ENCODE measurements at regions not wholly inside any gene's neighbourhood (a gene's known extent, or its start where the extent isn't known, plus 50 kb on each side); places are given as distances from the start of the nearest gene placed in this dataset.

DNA sequence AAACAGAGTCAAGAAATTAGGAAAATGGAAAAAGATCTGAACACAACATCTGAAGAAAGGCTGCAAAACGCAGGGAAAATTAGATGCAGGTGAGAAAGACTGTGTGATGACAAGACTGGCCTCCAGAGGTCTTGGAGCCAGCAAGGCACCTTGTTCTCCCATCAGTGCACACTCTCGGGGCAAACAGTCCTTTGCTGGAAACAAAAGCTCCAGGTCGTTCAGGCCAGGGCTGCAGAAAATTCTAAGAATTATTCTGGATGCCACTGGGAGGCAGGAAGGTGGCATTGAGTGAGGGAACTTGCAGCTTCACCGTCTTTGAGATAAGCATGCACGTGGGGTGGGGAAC, 219.9 kb upstream of the SSTR4 start:
- CTCF ChIA-PET: no interaction called here

DNA sequence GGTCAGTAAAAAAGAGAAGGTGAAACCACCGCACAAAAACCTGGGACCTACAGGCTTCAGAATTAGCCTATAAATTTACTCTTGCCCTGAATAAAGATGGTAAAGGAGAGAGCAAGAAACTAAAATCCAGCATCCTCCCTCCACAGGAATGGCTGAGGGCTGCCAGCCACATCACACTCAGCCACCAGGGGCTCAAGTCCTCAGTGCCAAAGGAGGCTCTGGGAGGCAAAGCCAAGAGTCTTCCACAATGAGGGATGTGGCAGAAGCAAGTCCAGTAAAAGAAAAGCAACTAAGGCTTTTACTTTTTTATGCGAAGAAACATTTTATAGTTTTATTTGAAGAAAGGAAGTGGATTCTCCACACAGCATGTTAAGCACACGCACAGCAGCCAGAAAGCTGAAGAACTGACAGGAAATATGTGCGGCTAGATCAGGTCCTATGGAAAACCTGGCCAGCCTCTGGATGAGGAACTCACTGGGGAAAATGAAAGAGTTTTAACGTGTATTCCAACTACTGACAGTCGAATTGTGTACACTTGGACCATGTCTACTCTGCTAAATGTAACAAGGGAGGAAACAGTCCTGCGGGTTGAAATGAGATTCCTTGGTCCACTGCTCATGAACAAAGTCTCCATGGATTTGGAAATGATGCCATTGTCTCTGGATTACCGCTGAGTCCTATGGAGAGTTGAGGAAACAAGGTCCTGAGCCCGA, 219.4 kb upstream of the SSTR4 start:
- no peaks in the 10 kb centered on the region for H3K4me1 ChIP-seq (ENCODE audit: insufficient read depth, low read length, poor library complexity, severe bottlenecking)
- H3K9me3 ChIP-seq (ENCODE audit: low read depth, low read length, poor library complexity, severe bottlenecking): no peaks in the 10 kb centered on the region
- no peak overlapping the region for H3K27ac ChIP-seq (ENCODE audit: low read depth, low read length, poor library complexity, severe bottlenecking)
- intact Hi-C loops (cut with micrococcal nuclease; ENCODE audit: unreplicated experiment): no loop called here
- ChIA-PET POLR2A (ENCODE audit: low non-redundant PET) (no interaction called here), CTCF (no interaction called here)
- no peak overlapping the region for H3K4me3 ChIP-seq (ENCODE audit: low read depth, low read length, poor library complexity, severe bottlenecking)
- TF ChIP-seq, protein P1, sequence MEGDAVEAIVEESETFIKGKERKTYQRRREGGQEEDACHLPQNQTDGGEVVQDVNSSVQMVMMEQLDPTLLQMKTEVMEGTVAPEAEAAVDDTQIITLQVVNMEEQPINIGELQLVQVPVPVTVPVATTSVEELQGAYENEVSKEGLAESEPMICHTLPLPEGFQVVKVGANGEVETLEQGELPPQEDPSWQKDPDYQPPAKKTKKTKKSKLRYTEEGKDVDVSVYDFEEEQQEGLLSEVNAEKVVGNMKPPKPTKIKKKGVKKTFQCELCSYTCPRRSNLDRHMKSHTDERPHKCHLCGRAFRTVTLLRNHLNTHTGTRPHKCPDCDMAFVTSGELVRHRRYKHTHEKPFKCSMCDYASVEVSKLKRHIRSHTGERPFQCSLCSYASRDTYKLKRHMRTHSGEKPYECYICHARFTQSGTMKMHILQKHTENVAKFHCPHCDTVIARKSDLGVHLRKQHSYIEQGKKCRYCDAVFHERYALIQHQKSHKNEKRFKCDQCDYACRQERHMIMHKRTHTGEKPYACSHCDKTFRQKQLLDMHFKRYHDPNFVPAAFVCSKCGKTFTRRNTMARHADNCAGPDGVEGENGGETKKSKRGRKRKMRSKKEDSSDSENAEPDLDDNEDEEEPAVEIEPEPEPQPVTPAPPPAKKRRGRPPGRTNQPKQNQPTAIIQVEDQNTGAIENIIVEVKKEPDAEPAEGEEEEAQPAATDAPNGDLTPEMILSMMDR (conservative IDR thresholded peaks at IDR 0.05; ENCODE audit: low read depth, low read length): no peak
- TF ChIP-seq EZH2 (IDR thresholded peaks at IDR 0.05; ENCODE audit: borderline replicate concordance, low read depth, low read length, poor library complexity, severe bottlenecking): no peak
- no peaks in the 10 kb centered on the region for H3K27me3 ChIP-seq (replicated peaks; ENCODE audit: insufficient read depth, low read depth, low read length, poor library complexity)
- BruUV-seq (replicated peaks): no TSS peak
- no peaks in the 10 kb centered on the region for H3K36me3 ChIP-seq (ENCODE audit: insufficient read depth, low read length, poor library complexity, severe bottlenecking)
- DNase-seq (ENCODE audit: low spot score): no peak

More for the DNA sequence above, 219.9 kb upstream of the SSTR4 start:
- POLR2A ChIA-PET (ENCODE audit: low non-redundant PET): no interaction called here
- Histone ChIP-seq H3K27ac (ENCODE audit: low read depth, low read length, poor library complexity, severe bottlenecking) (no peak overlapping the region), H3K4me3 (ENCODE audit: low read depth, low read length, poor library complexity, severe bottlenecking) (no peak overlapping the region), H3K4me1 (ENCODE audit: insufficient read depth, low read length, poor library complexity, severe bottlenecking) (no peaks in the 10 kb centered on the region), H3K27me3 (replicated peaks; ENCODE audit: insufficient read depth, low read depth, low read length, poor library complexity) (no peaks in the 10 kb centered on the region), H3K9me3 (ENCODE audit: low read depth, low read length, poor library complexity, severe bottlenecking) (no peaks in the 10 kb centered on the region), H3K36me3 (ENCODE audit: insufficient read depth, low read length, poor library complexity, severe bottlenecking) (no peaks in the 10 kb centered on the region)
- intact Hi-C loops (cut with micrococcal nuclease; ENCODE audit: unreplicated experiment): no loop called here
- no peak for DNase-seq (ENCODE audit: low spot score)
- TF ChIP-seq, protein P1 (conservative IDR thresholded peaks at IDR 0.05; ENCODE audit: low read depth, low read length): no peak
- no peak for TF ChIP-seq EZH2 (IDR thresholded peaks at IDR 0.05; ENCODE audit: borderline replicate concordance, low read depth, low read length, poor library complexity, severe bottlenecking)
- BruUV-seq (replicated peaks): no TSS peak

DNA sequence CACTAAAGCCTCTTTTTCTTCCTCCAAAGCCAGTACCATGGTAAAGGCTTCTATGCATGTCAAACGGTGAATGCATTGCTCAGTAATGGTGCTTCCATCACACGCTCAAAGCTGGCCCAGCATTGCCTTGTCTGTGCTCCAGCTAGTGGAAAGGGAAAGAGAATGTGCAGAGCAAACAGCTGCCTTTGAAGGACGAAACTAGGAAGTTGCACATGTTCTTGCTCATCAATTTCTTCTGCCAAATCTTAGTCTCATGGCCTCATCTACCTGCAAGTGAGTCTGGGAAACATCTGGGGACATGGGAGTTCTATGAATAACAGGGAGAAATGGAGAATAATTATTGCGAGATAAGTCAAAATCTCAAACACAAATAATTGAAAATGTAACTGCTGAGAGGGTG, 216.5 kb upstream of the SSTR4 start:
- intact Hi-C loops (cut with micrococcal nuclease; ENCODE audit: unreplicated experiment): no loop called here
- ChIA-PET CTCF (interaction anchor here (0.6 kb wide), 1 partner anchor 33 kb away, joined by 4 read pairs; no protein-coding TSS in a partner anchor), POLR2A (ENCODE audit: low non-redundant PET) (no interaction called here)
- H3K4me1 ChIP-seq (ENCODE audit: insufficient read depth, low read length, poor library complexity, severe bottlenecking): no peaks in the 10 kb centered on the region
- H3K9me3 ChIP-seq (ENCODE audit: low read depth, low read length, poor library complexity, severe bottlenecking): no peaks in the 10 kb centered on the region
- DNase-seq (ENCODE audit: low spot score): no peak
- TF ChIP-seq, protein P1 (conservative IDR thresholded peaks at IDR 0.05; ENCODE audit: low read depth, low read length): no peak
- TF ChIP-seq EZH2 (IDR thresholded peaks at IDR 0.05; ENCODE audit: borderline replicate concordance, low read depth, low read length, poor library complexity, severe bottlenecking): no peak
- BruUV-seq (replicated peaks): no TSS peak
- no peak overlapping the region for H3K4me3 ChIP-seq (ENCODE audit: low read depth, low read length, poor library complexity, severe bottlenecking)
- no peak overlapping the region for H3K27ac ChIP-seq (ENCODE audit: low read depth, low read length, poor library complexity, severe bottlenecking)
- H3K27me3 ChIP-seq (replicated peaks; ENCODE audit: insufficient read depth, low read depth, low read length, poor library complexity): no peaks in the 10 kb centered on the region
- no peaks in the 10 kb centered on the region for H3K36me3 ChIP-seq (ENCODE audit: insufficient read depth, low read length, poor library complexity, severe bottlenecking)
